ENCODE measurements at regions not wholly inside any gene's neighbourhood (a gene's known extent, or its start where the extent isn't known, plus 50 kb on each side); places are given as distances from the start of the nearest gene placed in this dataset.

DNA sequence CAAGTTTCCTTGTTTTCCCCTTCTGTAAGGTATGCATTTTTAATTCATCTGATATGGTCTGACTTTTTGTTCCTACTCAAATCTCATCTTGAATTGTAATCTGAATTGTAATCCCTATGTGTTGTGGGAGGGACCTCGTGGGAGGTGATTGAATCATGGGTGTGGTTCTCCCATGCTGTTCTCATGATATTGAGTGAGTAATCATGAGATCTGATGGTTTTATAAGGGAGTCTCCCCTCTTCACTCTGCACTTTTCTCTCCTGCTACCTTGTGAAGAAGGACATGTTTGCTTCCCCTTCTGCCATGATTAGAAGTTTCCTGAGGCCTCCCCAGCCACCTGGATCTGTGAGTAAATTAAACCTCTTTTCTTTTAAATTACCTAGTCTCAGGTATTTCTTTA, 476.1 kb downstream of the LPIN1 start:
- no peak for DNase-seq

- no peak for DNase-seq
Measured at GRCh38 chr2:12223732-12224131, 477.3 kb downstream of the LPIN1 start.

DNA sequence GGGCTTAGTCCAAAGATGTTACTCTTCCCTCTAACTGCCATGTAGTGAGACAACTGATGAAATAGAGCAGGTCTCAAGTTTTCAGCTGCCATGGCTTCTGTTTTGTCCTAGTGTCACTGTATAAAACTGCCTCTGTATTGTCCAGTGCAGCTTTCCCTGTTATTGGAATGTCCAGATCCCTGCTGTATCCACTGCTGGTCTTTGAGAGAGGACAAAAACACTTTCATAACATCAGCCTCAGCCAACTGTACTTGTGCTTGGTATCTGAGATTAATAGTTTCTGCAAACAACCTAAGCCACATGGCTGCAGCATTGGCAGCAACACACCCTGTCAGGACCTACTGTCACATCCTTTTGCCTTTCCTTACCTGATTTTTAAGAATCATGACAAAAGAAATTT, 480.2 kb downstream of the LPIN1 start:
- DNase-seq, result no peak

DNA sequence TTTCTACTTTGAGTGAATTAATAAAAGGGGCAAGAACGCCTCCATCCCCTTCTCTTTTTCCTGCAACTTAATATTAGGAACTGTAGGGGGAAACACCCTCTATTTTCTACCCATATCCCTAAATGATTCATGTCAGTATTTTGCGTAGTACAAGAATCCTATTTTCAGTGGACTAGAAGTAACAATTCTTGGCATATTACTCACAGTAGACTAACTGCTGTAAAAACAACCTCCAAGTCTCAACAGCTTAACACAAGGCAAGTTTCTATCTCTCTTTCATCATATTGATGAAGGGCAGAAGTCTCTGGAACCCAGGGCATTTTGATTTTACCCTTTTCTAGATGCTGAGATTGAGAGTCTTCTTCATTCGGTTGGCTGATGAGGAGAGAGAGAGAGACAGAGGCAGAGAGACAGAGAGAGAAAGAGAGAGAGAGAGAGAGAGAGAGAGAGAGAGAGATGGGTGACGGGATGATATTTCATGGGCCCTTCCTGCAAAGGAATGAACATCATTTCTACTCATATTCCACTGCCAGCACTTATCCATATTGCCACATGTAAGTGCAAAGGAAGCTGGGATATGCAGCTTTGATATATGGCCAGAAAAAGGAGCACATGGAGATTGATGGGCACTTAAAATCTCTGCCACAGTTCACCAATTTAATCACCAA, 481.6 kb downstream of the LPIN1 start:
- no peak for DNase-seq

- DNase-seq, result no peak
Measured at GRCh38 chr2:12231288-12231687, 484.9 kb downstream of the LPIN1 start.

DNA sequence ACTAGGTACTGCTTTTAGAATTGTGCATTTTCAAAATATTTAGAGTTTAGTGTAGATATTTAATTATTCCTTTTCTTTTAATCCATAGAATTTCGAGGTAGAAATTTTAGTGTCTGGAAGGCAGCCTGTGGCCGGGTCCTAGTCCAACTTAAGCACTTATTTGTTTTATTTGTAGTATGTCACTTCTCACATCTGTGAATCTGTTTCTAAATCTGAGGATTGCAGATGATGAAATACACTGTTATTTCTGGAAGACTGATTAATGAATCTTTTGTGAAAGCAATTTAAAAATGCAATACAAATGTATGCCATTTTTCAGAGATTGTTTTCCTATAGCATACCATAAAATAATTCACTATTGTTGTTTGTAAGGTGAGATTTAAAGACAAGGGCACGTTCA, 483.9 kb upstream of the TRIB2 start:
- no peak for DNase-seq

DNA sequence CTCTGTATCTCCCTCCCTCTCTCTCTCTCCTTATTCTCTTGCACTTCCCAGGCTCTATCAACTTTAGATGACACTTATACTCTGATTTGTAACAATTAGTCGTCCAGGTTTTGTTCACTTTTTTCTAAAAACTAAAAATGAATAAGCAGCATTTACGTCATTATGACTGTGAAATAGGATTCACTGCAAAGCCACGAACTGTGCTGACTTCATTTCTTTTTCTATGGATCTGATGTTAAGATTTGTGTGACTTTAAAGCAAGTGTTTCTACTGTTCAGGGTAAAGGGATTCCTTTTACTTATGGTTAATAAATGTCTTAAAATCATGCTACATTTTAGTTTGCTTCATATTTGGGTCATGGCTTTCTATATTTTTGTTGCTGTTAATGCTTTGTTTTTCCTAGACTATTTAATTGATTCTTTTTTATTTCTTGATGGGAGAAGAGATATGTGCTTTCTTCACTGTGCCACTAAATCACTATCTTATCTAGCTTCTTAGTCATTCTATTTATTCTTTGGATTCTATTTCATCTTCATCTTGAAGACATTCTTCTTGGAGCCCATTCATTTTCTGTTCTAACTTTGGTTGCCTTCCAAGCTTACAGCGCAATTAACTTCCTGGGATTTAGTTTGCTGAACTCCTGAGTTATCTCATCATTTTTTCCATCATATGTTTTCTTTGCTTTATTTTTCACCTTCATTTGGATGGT, 480.4 kb upstream of the TRIB2 start:
- no peak for DNase-seq

DNA sequence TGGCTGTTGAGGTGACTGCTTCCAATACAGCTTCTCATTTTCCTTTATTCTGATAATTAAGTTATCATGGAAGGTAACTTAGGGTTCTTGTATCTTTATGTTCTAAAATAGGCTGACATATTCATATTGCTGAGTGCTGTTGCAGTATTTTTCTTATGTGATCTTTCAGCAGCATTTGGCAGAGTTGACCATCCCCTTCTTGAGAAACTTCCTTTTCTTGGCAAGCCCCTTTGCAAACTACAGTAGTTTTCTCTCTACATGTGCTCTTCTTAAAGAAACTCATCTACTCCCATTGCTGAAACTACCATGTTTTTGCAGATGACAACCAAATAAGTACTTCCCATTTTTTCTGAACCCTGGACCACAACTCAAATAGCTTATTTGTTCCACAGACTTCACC, 476.5 kb upstream of the TRIB2 start:
- DNase-seq, result no peak

GRCh38 chr2:12243381-12243780, 473.4 kb upstream of the TRIB2 start:
- no peak for DNase-seq

GRCh38 chr2:12244070-12244469, 472.7 kb upstream of the TRIB2 start:
- no peak for DNase-seq

DNA sequence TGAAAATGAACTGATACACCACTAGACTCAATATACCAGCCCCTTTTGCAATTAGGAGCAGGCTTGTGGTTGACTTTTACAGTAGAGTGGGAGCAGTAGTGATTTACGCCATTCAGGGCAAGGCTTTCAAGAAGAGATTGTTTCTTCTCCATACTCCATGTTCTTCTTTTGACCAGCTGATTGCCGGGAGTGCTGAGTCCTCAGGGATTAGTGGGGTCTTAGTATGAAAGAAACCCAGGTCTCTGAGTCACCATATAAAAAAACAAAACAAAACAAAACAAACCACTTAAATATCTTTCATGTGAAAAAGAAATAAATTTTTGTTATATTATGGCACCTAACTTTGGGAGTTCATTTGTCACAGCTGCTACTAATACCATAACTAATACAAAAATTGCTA, 465.6 kb upstream of the TRIB2 start:
- DNase-seq, result no peak

DNA sequence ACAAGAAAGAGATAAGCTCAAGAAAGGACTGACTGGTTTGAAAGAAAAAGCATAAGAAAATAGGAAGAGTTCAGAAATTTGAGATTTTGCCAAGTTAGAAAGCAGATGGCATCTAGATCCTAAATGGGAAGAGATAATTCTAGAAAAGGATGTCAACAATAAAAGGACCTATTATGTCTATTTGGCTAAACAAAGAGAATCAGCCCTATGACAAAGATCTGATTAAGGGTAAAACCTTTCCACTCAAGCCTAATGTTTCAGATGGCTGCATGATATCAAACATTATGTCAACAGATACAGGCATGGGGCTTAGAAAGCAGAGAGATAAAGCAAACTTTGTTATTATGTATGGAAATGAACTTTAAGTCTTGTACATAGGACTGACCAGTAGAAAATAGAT, 465.0 kb upstream of the TRIB2 start:
- DNase-seq, result no peak

DNA sequence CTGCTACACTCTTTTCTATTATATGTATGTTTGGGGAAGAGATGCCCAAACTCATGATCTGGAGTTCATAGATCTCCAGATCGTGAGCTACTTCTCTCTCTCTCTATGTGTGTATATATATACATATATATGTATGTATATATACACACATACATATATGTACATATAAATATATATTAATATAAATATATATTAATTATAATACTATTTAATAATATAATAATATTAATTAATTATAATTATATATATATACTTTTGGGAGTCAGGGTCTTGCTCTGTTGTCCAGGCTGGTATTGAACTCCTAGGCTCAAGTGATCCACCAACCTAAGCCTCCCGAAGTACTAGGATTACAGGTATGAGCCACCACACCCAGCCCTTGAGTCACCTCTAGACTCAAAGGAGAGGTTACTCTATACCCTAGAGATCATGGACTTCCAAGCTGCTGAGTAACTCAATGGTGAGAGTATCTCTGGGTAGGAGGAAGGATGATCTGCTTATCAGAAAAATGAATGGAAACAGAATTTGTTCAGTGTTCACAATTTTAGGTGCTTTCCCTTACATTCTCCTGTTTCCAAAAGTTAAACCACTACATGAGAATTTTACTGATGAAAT, 463.5 kb upstream of the TRIB2 start:
- no peak for DNase-seq

DNA sequence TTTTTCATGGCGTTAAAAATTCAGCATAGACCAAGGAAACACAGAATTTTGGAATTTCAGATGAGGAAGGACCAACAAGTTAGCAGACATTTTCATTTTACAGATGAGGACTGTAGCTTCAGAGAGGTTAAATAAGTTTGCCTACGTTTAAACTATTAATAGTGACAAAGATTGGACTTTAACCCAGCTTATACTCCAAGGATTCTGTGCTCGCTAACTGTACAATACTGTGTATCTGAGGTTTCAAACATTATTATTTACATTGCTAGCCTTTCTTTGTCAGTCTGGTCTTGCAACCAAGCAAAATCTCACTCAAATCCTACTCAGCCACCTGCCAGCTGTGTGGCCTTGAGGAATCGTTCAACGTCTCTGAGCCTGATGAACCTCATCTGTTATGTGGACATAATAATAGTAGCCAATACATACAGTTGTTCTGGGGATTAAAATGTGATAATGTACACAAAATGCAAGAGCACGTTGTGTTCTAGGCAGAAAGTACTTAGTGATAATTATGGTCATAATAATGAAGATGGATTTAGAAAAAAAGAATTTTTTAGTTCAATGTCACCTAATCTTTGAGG, 462.4 kb upstream of the TRIB2 start:
- DNase-seq, result no peak

- DNase-seq, result no peak
Measured at GRCh38 chr2:12256206-12256605, 460.5 kb upstream of the TRIB2 start.

DNA sequence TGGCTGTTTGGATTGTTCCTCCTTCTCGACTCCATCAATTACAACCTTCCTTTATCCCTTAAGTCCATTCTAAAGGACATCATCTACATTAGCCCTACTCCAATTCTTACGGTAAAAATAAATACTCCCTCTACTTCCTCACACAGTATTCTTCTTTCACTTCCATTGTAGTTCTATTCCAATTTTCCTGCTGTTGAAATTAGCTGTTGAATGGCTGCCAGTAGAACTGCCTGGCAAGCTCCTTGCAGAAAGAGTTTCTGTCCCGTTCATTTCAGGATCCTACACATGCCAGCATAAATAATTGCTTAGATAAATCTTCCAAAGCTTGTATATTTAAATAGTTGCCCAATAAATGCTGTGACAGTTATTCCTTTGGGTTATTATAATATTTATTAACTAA, 459.3 kb upstream of the TRIB2 start:
- no peak for DNase-seq

GRCh38 chr2:12259493-12259892, 457.2 kb upstream of the TRIB2 start:
- no peak for DNase-seq

- DNase-seq, result no peak
Measured at GRCh38 chr2:12261986-12262680, 454.6 kb upstream of the TRIB2 start.

GRCh38 chr2:12262681-12263436, 453.9 kb upstream of the TRIB2 start:
- DNase-seq, result peak; percentile 14

- DNase-seq, result no peak
Measured at GRCh38 chr2:12263730-12264129, 453.0 kb upstream of the TRIB2 start.

- DNase-seq, result no peak
Measured at GRCh38 chr2:12264146-12264545, 452.6 kb upstream of the TRIB2 start.

- no peak for DNase-seq
Measured at GRCh38 chr2:12265646-12266045, 451.1 kb upstream of the TRIB2 start.

DNA sequence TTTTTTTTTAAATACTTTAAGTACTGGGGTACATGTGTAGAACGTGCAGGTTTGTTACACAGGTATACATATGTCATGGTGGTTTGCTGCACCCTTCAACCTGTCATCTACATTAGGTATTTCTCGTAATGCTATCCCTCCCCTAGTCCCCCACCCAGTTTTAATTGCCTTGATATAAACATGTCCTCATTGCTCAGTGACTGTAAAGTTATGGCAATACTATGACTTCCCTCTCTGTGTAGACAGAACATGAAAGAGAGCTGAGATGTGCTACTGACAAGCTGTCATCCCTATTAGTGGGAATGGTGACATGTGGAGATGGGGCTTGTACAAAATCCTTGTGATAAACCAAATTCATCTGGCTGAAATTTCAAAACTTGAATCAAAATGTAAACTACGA, 449.7 kb upstream of the TRIB2 start:
- DNase-seq, result no peak

Measured in CD4-positive, alpha-beta T cell treated with Interleukin-10 for 1 hour (primary cell).